NCI-H446 (cell line): ENCODE measurements at regions not wholly inside any gene's neighbourhood (a gene's known extent, or its start where the extent isn't known, plus 50 kb on each side); places are given as distances from the start of the nearest gene placed in this dataset.
"Not testable (repeated sequence)": the region's sequence is repeated elsewhere in the genome, so short reads cannot be mapped to it uniquely, and the experiment has no call there.

Source experiments
- DNase-seq, 2 experiments: peaks; one replicate each; lab custom pipeline; 2025; lab: John Stamatoyannopoulos, UW

DNA sequence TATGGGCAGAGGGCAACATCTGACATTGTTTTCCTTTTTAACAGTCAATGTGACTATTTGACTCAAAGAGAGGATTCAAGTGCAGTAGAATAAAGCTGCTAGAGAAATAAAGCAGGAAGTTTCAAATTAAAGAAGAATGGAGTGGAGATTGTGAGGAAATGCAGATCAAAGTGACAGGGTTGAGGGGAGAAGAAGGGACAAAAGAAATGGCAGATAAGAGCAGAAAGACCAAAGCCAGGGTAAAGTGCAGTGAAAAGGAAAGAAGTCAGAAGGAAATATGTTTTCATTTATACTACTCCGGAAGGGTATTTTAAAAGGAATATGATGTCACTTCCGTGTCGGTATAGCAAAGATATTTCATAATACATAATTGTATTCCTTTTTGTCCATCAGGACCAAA is 297.5 kb upstream of the CRIM1 start:
- DNase-seq, result no peak

DNA sequence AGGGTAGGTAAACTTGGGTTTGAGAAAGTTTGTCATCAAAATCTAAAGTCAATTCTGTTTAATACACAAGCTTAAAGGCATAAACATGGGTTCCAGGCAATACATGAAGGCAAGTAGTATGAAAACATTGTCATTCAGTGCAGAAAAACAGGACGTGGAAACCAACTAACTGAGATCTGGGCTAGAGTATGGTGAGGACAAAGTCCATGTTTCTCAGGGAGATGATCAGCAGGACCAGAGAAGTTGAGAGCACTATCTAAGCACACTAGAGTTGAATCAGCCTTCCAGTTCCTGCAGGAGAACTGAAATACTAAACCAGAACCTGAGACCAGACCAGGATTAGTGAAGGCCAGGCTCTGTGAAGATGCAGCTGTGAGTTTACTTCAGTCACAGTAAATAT is 302.8 kb upstream of the CRIM1 start:
- no peak for DNase-seq

DNA sequence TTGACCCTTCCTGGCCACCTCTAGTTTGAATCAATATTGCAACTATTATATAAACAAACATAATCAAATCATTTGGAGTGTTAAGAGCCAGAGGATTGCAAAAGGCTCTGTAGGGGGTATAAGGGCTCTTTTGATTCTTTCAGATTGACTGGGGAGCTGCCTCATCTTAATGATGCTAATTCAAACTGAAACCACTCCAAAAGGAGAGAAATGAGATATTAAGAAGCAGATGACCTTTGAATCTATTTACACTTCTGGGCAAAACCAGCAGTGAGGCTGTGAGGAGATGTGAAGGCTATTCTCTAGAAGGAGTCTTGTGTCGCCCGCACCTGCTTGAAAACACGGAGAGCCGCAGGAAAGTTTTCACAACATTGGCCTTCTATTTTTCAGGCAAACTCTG is 311.2 kb upstream of the CRIM1 start:
- no peak for DNase-seq

DNA sequence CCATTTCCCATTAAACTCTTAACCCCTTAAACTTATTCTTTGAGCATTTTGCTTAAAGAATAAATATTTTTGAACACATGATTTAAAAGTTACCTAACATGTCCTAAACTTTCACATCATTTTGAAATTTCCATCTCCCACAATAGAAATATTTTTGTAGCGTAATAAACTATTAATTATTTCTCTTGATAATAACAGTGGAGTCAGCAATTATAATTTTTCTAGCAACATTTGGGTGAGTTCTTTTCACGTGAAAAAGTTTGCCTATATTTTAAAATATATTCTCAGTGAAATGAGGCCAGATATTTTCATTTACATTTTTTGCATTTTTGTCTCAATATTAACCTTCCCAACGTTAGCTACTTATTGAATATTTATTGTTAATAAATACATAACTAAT is 320.4 kb upstream of the CRIM1 start:
- DNase-seq, result no peak

DNA sequence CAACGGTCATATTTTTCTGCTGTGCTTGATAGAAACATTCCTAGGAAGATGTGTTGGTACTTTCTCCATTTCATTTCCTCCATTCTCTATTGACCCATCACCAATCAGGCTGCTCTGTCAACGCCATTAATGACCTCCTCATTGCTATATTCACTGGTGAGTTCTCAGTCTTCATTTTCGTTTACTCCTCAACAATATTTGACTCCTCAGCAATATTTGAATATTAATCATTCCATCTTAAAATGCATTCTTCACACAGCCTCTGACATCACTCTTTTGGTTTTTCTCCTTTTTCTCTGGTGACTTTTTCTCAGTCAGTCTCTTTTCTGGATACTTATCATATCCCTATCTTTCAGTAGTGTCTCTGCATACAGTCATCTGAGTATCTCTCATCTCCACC is 323.5 kb upstream of the CRIM1 start:
- DNase-seq, result no peak

DNA sequence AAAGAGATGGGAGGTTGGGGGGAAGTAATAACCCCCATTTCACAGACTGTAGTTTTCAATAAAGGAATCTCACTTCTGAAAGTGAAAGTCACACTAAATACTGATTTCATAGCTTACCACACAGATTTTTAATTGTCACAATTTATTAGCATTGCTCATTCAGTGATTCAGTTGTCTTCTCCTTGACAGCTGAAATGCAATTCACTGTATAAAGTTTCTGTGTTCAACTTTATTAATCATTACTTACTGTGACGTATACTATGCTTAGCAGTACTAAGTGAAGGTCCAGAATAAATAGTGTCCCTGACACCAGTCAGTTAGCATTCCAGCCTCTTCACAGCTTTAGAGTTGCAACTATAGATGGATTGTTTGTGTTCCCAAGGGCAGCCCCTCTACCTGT is 324.1 kb upstream of the CRIM1 start:
- DNase-seq, result no peak

DNA sequence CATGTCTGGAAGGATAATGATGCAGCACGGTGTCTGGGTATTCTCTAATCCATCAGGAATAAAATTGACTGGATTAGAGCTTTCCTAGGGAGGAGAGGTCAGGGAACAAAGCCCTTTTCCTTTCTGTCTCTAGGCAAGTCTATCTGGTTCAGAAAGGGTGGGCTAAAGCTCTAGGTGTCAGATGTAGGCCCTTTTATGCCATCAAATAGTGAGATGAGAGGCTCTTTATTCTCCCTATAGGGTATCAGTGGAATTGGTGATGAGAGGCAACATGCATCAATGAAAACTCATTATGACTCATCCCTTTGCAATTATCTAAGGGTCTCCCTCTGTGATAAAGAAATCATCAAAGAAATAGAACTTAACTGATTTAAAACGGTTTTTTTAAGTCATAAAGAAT is 328.0 kb upstream of the CRIM1 start:
- DNase-seq, result no peak

DNA sequence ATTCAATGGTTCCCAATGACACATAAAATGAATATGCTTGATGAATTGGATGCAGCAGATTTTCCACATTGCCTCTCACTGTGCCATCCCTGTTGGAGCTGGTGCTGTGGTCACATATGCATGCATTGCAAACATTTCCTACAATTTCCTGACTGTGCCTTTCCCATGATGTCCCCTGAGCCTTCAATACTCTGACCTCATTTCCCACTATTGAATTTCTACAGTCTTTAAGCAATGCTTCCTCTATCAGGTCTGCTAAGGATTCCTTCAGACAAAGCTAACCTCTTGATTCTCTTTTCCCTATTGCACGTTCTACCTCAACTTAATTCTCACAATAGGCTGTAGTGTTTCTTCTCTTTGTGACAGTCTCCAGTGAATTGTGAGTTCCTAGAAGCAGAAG is 342.5 kb upstream of the CRIM1 start:
- DNase-seq, result no peak

DNA sequence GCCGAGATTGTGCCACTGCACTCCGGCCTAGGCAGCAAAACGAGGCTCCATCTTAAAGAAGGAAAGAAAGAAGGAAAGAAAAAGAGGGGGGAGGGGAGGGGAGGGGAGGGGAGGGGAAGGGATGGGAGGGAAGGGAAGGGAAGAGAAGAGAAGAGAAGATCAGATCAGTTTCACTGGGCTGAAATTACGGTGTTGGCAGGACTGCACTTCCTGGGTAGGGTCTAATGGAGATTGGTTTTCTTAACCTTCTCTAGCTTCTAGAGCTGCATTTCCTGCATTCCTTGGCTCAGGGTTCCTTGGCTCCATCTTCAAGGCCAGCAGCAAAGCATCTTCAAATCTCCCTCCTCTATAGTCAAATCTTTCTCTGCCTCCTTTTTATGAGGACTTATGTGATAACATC is 349.1 kb upstream of the CRIM1 start:
- DNase-seq, result no peak

DNA sequence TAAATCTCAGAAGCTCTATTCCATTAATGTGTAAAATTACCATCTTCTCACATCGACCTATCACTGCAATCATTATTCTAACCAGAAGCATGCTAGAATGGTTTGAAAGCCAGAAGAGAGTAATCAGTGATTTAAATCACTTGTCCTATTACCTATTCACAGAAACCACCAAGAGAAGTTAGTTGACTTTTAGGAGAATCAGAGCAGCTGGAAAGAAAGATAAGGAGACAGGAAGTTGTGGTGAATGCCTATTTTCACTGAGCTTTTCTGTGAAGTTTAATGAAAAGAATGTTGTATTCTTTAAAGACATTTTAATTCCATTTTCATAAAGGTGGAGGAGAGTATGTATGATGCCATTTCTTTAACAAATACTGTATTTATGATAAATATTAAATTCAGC is 352.6 kb upstream of the CRIM1 start:
- DNase-seq, result no peak

DNA sequence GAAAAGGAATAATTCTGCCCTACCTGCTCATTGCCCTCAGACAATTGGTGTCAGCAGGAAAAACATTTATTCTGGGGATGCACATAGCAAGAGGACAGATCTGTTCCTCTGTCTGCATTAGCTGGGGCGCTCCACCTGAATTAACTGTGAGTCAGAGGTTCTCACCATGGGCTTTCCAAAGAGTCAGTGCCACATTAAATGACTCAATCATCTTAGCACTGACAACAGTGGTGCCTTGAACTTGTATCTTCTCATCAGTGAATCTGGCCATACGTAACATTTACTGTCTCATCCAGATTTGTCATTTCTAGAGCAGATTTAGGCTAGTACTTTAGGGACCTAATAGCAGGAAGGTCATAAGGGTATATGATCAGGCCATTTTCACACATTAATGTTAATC is 358.1 kb upstream of the CRIM1 start:
- no peak for DNase-seq

DNA sequence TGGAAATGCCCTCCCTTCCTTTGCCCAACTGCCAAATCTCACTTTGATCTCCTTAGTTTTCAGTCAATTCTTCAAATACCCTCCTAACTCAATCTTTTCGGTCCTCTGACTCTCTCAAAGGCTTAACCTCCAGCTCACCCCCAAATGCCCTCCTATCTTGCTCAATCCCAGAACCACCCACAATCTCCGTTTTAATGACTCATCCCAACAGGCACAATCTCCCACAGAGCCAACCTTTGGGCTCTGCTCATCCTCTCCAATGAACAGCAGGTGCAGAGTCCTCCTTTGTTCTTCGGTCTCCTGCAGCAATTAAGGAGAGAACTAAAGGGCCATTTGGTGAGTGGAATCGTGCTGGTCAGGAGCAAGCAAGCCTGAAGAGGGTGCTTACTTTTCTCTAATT is 366.1 kb upstream of the CRIM1 start:
- no peak for DNase-seq

DNA sequence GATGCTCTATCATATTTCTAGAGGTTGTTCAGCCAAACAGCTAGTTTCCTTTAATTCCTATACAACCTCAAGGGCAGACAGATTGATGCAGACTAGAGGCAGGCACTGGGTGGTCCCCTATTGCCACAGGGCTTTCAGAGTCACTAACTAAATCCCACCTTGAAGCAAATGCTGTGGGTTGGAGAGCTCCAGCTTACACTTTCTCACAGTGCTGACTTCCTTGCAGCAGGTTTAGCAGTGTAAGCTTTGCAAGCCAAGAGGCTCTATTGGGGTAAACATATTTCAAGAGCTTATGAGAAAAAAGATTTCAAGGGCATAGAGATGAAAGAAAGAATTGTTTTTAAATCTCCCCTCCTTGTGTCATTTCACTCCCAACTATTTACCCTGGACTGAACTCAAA is 366.5 kb upstream of the CRIM1 start:
- DNase-seq, result no peak

DNA sequence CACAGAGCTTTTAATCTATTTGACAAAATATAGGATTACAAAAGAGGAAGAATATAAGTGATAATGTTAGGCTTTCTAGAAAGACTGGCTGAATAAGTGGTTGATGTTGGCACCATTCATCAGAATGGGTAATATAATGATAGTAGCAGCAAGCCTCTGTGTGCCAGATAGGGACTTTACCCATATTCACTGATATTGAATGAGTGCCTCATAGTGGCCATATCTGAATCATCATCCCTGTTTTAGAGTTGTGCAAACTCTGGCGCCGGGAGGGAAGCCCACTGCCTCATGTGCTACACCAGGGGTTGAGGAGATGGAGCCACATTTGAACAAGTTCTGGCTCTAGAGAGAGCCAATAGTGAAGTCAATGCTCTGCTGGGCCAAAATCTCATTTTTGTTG is 368.7 kb upstream of the CRIM1 start:
- DNase-seq, result no peak

DNA sequence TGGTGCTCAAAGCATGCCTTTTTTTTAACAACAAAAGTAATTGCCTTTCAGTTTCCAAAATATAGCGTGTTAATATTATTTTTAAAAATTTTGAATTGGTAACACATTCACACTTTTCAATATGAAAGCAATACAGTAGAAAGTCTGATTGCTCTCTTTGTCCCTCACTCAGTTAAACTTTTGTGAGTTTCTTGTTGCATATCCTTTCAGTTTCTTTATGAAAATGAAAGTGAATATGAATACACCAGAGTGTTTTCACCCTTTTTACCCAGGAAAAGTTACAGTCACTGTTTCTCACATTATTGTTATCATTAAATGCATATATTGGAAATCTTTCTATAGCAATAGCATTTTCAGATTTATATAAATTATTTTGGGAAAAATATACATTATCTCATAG is 377.4 kb upstream of the CRIM1 start:
- no peak for DNase-seq

DNA sequence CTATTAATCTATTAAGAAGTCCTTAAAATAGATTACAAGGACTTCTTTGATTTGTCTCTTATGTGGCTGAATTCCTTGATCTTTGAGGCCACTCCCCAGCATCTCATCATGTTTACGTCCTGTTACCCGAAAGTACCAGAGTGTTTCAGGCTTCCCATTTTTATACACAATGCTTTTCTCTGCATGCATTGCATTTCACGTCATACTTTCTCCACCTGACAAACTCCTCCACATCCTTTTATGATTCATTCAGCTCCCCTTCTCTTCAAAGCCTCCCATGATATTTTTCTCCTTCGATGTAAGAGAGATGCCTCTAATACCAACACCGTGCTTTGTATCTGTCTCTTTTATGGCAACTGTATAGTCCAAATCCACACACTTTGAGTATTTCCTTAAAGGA is 379.0 kb upstream of the CRIM1 start:
- no peak for DNase-seq

DNA sequence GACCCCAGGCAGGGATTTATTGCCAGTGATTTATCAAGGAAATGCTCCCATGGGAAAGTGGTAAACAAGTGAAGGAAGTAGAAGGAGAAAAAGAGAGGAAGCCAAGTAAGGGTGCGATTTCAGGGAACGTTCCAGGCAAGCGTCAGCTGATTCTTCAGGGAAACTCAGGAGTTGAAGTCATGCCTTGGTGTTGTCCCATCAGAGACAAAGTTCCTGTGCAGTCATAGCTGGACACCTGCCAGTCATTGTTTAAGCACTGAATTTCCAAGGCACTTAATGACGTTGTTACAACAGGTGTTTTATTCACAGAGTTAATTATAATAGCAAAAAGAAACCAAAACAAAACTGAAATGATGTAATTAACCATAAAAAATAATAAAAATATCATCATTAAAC is 381.8 kb upstream of the CRIM1 start:
- DNase-seq, result no peak

DNA sequence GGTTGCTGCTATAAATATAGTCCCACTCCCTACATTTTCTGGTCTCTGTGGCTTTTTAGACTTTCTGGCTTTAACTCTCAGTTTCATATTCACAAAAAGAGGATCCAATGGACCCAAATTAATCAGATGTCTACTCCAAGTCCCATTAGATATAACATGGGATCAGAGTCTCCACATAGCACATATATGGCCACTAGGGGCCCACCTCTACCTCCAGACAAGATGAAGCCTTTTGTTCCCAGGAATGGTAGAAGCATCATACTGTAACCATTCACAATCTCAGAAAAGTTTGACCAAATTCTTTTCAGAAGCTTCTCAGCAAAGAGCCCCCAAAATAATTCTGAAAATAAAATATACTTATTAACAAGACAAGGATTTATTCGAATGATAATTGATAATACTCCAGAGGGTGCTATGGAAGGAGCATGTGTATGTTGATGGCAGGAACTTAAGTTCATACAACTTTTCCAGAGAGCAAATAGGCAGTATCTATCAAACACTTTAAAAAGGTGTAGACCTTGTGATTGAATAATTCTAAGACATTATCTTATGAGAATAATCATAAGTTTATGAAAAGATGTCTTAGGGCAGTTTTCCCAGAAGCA is 382.3 kb upstream of the CRIM1 start:
- peak in 1 of 2 experiments; percentile 15 for DNase-seq

DNA sequence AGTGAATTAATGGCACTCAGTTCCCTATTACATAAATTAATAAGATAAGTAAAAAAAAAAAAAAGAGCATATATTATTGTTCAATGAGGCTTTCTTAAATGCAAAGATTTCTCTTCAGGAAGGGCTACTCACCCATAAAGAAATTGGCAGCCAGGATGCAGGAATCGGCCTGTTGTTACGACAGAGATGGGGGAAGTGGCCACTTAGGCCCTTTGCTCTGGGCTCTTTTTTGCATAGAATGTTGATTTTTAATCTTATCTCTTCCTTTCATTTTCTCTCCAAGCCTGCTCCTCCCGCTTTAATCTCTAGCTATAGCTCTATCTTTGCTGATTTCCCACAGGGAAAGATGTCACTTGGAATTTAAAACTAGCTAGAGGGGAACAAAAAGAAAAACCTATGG is 391.8 kb upstream of the CRIM1 start:
- DNase-seq, result no peak

DNA sequence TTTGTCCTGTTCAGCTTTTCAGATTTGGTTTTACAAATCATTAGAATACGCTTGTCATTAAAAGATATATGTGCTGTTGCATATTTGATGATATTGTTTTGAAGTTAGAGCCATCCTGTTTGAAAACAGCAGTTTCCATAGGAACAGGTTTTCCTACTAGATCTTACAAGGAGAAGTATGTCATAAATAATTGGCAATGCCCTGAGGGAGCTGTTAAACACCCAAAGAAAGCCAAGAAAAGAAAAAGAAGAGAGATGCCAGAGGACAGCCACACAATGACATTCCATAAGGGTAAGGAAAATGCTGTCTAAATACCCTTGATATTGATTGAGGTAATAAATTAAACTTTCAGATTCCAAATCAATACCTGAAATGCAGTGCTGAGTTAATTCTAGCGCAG is 392.2 kb upstream of the CRIM1 start:
- DNase-seq, result no peak

DNA sequence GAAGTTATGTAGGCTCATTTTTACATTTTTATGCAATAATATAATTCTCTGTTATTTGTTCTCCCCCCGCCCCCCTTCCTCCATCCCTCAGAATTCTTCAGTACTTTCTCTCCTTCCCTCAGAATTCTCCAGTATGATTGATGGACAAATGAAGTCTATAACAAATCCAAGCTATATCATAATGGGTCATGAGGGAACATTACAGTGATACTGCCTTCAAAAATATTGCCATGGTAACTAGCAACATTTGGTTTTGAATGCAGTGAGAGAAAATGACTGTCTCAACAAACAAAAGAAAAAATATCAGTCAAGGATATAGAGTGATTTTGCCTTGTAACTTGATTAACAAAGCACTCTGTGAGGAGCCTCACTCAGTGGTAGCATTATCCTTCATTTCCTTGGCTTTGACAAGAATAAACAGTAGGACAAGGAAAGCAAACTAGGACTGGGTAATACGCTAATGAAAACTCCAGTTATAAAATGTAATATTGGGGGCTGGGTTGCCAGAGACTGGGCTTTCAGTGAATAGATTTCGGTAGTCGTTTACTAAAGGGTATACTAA is 392.9 kb upstream of the CRIM1 start:
- no peak for DNase-seq

DNA sequence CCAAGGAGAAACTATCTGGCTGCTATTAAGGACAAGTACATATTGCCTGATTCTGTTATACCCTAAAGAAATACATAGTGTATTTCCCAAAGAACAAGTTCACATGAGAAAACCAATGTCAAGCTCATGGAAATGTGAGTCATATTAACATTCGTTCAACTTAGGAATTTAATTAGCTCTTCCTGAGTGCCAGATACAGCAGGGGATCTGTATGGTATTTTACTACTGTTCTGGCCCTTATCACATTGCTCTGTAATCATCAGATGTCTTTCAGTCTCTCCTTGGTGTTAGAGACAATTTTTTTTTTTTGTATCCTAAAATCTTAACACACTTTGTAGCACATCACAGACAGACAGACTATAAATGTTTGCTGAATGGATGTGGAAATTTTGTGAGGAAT is 395.0 kb upstream of the CRIM1 start:
- DNase-seq, result no peak

DNA sequence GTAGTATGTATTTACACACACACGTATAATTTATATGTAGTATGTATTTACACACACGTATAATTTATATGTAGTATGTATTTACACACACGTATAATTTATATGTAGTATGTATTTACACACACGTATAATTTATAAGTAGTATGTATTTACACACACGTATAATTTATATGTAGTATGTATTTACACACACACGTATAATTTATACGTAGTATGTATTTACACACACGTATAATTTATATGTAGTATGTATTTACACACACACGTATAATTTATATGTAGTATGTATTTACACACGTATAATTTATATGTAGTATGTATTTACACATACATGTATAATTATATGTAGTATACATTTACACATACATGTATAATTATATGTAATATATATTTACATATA is 398.5 kb upstream of the CRIM1 start:
- not testable (repeated sequence) for DNase-seq

DNA sequence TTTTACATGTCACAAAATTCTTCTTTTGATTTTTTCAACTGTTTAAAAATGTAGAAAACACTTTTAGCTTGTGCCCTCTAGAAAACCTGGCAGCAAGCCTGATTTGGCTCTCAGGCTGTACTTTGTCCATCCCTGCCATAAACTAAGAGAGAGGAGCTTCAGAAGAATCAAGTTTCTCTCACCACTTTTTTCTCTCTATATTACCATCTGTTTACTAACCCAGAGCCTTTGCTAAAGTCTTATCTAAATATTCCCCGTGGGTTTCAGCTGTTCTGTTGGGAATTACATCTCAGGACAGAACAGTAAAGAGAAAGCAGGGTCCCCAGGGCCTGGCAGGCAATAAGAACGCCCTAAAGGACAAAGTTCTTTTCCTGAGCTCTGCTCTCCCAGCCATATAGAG is 409.1 kb upstream of the CRIM1 start:
- no peak for DNase-seq

DNA sequence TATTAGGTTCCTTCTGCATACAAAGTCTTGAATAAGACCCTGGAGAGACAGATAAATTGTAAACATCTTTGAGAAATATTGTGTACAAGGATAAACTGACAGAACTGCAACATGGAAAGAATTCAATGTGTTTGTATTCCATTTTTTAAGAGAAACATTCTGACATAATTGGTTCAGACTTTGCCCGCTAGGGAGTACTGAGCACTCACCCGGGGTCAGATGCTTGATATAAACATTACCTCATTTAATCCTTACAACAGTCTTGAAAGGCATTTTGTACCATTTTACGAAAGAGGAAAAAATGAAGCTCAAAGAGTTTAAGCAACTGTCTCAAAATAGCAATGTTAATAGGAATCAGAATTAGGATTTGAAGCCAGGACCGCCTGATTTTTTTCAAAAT is 416.7 kb upstream of the CRIM1 start:
- no peak for DNase-seq
